Effector memory CD4-positive, alpha-beta T cell (primary cell): ENCODE measurements at regions not wholly inside any gene's neighbourhood (a gene's known extent, or its start where the extent isn't known, plus 50 kb on each side); places are given as distances from the start of the nearest gene placed in this dataset.

Experiments used
- DNase-seq, 3 donors: peaks; one replicate each; pipeline ENCODE4 v3.0.0-alpha.2; 2020
- H3K27ac ChIP-seq: 2 replicates; pipeline ENCODE4 v1.7.0; 2013; ENCODE audit warnings: mild to moderate bottlenecking, low read length, moderate library complexity; ENCODE audit not compliant: insufficient read depth, poor library complexity, severe bottlenecking
- H3K27me3 ChIP-seq: replicated peaks from 2 replicates; pipeline ENCODE4 v1.7.0; 2013; ENCODE audit warnings: mild to moderate bottlenecking, low read length; ENCODE audit not compliant: insufficient read depth, control insufficient read depth, poor library complexity, severe bottlenecking
- H3K36me3 ChIP-seq: 2 replicates; pipeline ENCODE4 v1.7.0; 2013; ENCODE audit warnings: mild to moderate bottlenecking, low read length, moderate library complexity; ENCODE audit not compliant: control insufficient read depth, insufficient read depth
- H3K4me1 ChIP-seq: 2 replicates; pipeline ENCODE4 v1.7.0; 2013; ENCODE audit warnings: low read length, mild to moderate bottlenecking; ENCODE audit not compliant: control insufficient read depth, insufficient read depth, poor library complexity, severe bottlenecking
- H3K4me3 ChIP-seq: 2 replicates; pipeline ENCODE4 v1.7.0; 2013; ENCODE audit warnings: low read length, low read depth, mild to moderate bottlenecking; ENCODE audit not compliant: insufficient read depth, poor library complexity, severe bottlenecking
- H3K9me3 ChIP-seq: 2 replicates; pipeline ENCODE4 v1.7.0; 2013; ENCODE audit warnings: mild to moderate bottlenecking, low read length, moderate library complexity; ENCODE audit not compliant: control insufficient read depth

- Histone ChIP-seq H3K4me1 (no peaks in the 10 kb centered on the region), H3K4me3 (no peak overlapping the region), H3K36me3 (no peaks in the 10 kb centered on the region), H3K27me3 (no peaks in the 10 kb centered on the region), H3K27ac (no peak overlapping the region), H3K9me3 (no peaks in the 10 kb centered on the region)
- no peak for DNase-seq
These were observed 122.7 kb upstream of the PRNP start for GRCh38 chr20:4563534-4563933.

GRCh38 chr20:4563031-4563430, 123.2 kb upstream of the PRNP start:
- no peaks in the 10 kb centered on the region for H3K4me1 ChIP-seq
- no peaks in the 10 kb centered on the region for H3K27me3 ChIP-seq
- H3K4me3 ChIP-seq: no peak overlapping the region

DNA sequence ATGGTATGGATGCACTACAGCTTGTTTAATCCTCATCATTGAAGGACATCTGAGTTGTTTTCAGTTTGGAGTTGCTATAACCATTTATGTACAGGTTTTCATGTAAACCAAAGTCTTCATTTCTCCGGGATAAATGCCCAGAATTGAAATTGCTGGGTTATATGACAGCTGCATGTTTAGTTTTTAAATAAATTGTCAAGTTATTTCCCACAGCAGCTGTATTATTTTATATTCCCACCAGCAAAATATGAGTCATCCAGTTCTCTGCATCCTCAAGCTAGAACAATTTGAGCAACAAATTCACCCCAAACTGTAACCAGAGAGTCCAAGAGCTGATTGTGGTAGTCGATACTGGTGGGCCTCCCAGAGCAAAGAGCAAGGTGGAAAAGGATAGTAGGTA, 125.6 kb upstream of the PRNP start:
- Histone ChIP-seq H3K4me1 (no peaks in the 10 kb centered on the region), H3K27ac (no peak overlapping the region), H3K9me3 (no peaks in the 10 kb centered on the region), H3K36me3 (no peaks in the 10 kb centered on the region), H3K27me3 (no peaks in the 10 kb centered on the region), H3K4me3 (no peak overlapping the region)
- no peak for DNase-seq

More at GRCh38 chr20:4563031-4563430, 123.2 kb upstream of the PRNP start:
- no peak for DNase-seq
- Histone ChIP-seq H3K27ac (no peak overlapping the region), H3K36me3 (no peaks in the 10 kb centered on the region), H3K9me3 (no peaks in the 10 kb centered on the region)

GRCh38 chr20:4559906-4560305, 126.3 kb upstream of the PRNP start:
- Histone ChIP-seq H3K27ac (no peak overlapping the region), H3K36me3 (no peaks in the 10 kb centered on the region), H3K9me3 (no peaks in the 10 kb centered on the region), H3K4me1 (no peaks in the 10 kb centered on the region), H3K27me3 (no peaks in the 10 kb centered on the region), H3K4me3 (no peak overlapping the region)
- DNase-seq: no peak

DNA sequence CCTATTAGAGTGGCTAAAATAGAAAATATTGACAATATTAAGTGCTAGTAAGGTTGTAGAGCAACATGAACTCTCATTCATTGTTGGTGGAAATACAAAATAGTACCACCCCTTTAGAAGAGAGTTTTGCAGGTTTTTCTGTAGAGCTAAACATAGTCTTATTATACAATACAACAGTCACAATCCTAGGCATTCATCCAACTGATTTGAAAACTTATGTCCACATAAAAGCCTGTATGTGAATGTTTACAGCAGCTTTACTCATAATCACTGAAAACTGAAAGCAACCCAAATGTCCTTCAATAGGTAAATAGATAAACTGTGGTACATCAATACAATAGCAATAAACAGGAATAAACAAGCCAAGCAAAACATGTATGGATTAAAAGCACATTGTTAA, 127.2 kb upstream of the PRNP start:
- Histone ChIP-seq H3K4me1 (no peaks in the 10 kb centered on the region), H3K36me3 (no peaks in the 10 kb centered on the region)

GRCh38 chr20:4556781-4557180, 129.5 kb upstream of the PRNP start:
- no peaks in the 10 kb centered on the region for H3K9me3 ChIP-seq
- H3K4me1 ChIP-seq: no peaks in the 10 kb centered on the region
- H3K4me3 ChIP-seq: no peak overlapping the region
- H3K27me3 ChIP-seq: peaks cover 6% of the 10 kb centered on the region
- H3K36me3 ChIP-seq: no peaks in the 10 kb centered on the region
- no peak for DNase-seq
- no peak overlapping the region for H3K27ac ChIP-seq

More for the DNA sequence above, 127.2 kb upstream of the PRNP start:
- no peak for DNase-seq
- Histone ChIP-seq H3K4me3 (no peak overlapping the region), H3K9me3 (no peaks in the 10 kb centered on the region), H3K27ac (no peak overlapping the region), H3K27me3 (peaks cover 6% of the 10 kb centered on the region)

DNA sequence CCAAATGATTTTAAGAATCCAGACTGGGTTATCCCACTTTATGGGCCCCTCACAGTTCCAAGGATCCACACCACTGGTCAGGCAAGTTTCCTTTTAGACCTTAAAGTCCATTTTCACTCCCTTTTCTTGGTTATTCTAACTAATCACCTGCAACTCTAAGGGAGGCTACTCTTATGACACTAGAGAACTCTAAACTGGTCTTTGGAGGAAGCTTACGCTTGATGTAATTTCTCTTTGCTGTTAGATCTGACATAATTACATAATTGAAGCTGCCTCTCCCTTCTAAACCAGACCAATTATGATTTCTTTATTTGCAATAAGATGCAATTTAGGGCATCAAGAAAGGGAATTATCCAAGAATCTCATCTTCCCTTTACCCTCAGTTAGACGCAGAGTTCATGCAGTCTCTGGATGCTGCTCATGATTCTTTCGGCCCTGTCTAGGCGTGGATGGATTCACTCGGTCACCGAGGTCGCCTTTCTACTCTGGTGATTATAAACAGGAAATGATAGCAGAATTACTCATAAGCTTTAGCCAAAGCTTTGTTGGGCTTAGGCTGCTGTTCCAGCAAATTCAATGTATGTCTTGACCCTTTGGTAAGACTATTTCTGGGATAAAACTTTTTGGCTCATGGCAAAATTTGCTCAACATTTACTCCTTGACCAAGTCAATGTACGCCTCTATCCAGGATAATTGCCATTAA, 130.9 kb upstream of the PRNP start:
- H3K36me3 ChIP-seq: no peaks in the 10 kb centered on the region
- no peak overlapping the region for H3K4me3 ChIP-seq
- H3K27me3 ChIP-seq: peaks cover 6% of the 10 kb centered on the region
- no peaks in the 10 kb centered on the region for H3K4me1 ChIP-seq
- DNase-seq: no peak
- no peaks in the 10 kb centered on the region for H3K9me3 ChIP-seq
- no peak overlapping the region for H3K27ac ChIP-seq

DNA sequence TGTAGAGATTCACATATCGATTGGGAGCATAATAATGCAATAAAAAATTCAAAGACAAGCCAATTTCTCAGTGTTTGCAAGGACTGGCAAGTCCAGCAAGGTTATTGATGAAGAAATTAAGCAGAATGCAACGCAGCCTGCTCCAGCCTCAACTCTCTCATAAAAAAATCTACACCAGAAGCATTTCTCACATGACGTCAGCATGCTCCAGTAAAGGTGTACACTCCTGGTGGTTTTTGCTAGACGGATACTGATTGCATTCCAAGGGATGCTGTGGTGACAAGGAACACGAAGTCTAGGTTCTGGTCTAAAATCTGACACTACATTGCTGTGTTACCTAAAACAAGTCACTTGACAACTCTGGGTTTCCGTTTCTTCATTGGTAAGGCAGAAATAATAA, 131.9 kb upstream of the PRNP start:
- H3K4me3 ChIP-seq: no peak overlapping the region

DNA sequence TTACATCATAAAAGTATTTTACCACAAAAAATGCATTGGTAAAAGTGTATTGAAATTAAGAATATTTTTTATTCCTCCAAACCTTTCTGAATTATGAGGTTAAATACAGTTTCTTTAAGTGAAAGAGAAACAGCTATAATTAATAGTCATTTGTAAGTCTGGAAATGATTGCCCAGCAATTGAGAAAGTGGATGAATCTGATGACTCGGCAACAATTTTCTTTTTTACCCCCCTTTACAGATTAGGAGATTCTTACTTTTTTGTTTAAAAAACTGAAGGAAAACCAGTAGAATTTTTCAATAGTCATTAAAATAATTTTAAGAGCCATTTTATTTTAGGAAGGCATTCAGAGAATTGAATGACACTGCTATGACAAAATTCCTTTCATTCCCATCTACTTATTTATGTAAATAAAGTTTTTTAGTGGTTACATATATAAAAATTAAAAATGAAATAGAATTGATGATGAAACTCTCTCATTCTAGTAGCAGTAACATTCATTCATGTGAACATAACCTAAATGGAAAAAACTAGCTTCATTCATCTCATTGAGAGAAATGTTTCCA, 134.1 kb upstream of the PRNP start:
- Histone ChIP-seq H3K27me3 (peaks cover 6% of the 10 kb centered on the region), H3K4me3 (no peak overlapping the region), H3K9me3 (no peaks in the 10 kb centered on the region), H3K27ac (no peak overlapping the region), H3K4me1 (no peaks in the 10 kb centered on the region), H3K36me3 (no peaks in the 10 kb centered on the region)
- DNase-seq: no peak

More for the DNA sequence above, 131.9 kb upstream of the PRNP start:
- DNase-seq: no peak
- Histone ChIP-seq H3K27me3 (peaks cover 6% of the 10 kb centered on the region), H3K27ac (no peak overlapping the region), H3K36me3 (no peaks in the 10 kb centered on the region), H3K4me1 (no peaks in the 10 kb centered on the region), H3K9me3 (no peaks in the 10 kb centered on the region)

DNA sequence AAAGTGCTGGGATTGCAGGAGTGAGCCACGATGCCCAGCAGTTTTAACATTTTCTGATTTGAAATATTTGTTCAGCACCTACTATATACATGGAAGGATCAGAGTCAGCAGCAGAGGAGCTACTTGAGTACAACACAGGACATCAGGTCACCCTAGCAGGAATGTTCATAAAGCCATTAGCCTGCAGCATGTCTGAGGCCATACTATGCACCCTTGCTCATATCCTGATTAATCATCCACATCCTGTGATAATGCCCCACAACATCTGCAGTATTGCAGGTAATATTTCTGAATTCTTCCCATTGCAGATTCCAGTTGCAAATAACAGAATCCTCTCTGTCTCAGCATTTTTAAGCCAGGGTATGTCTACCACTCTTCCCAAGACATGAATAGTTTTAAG, 135.5 kb upstream of the PRNP start:
- peaks cover 6% of the 10 kb centered on the region for H3K27me3 ChIP-seq
- H3K9me3 ChIP-seq: no peaks in the 10 kb centered on the region
- no peaks in the 10 kb centered on the region for H3K36me3 ChIP-seq
- no peak overlapping the region for H3K4me3 ChIP-seq
- no peak for DNase-seq
- H3K4me1 ChIP-seq: no peaks in the 10 kb centered on the region
- H3K27ac ChIP-seq: no peak overlapping the region
